CD4-positive, alpha-beta memory T cell (primary cell): ENCODE measurements at regions not wholly inside any gene's neighbourhood (a gene's known extent, or its start where the extent isn't known, plus 50 kb on each side); places are given as distances from the start of the nearest gene placed in this dataset.

Source experiments
- CTCF ChIA-PET: fragments of 350-600 bp; sonication (Branson Sonifier 250); formaldehyde crosslinking; loops from one replicate; lab custom pipeline; 2021; ENCODE audit warnings: inconsistent platforms; ENCODE audit not compliant: partially characterized antibody; lab: Charles Lee
- POLR2A ChIA-PET: fragments of 350-600 bp; sonication (Branson Sonifier 250); formaldehyde crosslinking; loops from one replicate; lab custom pipeline; 2021; ENCODE audit not compliant: partially characterized antibody; lab: Charles Lee
- DNase-seq, 5 donors: peaks; one replicate each; pipeline versions ENCODE4 v3.0.0 to v3.0.0-alpha.2; 2020 to 2022; ENCODE audit warnings: mixed read lengths in 1 of 5
- H3K27ac ChIP-seq: one replicate; pipeline ENCODE4 v1.7.0; 2013; ENCODE audit warnings: low read depth, low read length
- H3K27me3 ChIP-seq: 2 replicates; pipeline ENCODE4 v1.7.0; 2013; ENCODE audit warnings: mild to moderate bottlenecking, low read length, moderate library complexity; ENCODE audit not compliant: insufficient read depth
- H3K36me3 ChIP-seq: 2 replicates; pipeline ENCODE4 v1.7.0; 2013; ENCODE audit warnings: mild to moderate bottlenecking, low read length, moderate library complexity; ENCODE audit not compliant: insufficient read depth
- H3K4me1 ChIP-seq: 2 replicates; pipeline ENCODE4 v1.7.0; 2013; ENCODE audit warnings: mild to moderate bottlenecking, low read length, moderate library complexity; ENCODE audit not compliant: insufficient read depth
- H3K4me3 ChIP-seq, 2 donors: one replicate each; pipeline ENCODE4 v1.7.0; 2013; ENCODE audit warnings: low read length in 2 of 2, mild to moderate bottlenecking in 1 of 2
- H3K9me3 ChIP-seq, 2 donors: one replicate each; pipeline ENCODE4 v1.7.0; 2013; ENCODE audit warnings: low read length in 2 of 2, control low read depth in 1 of 2; ENCODE audit not compliant: control insufficient read depth in 1 of 2
- H3K27ac Mint-ChIP-seq, 7 donors: one replicate each; pipeline ENCODE4 v1.8.0; 2020 to 2021; ENCODE audit warnings: mixed read lengths in 7 of 7, mild to moderate bottlenecking in 6 of 7, inconsistent platforms in 3 of 7, moderate library complexity in 3 of 7
- H3K27me3 Mint-ChIP-seq, 2 donors: one replicate each; pipeline ENCODE4 v1.8.0; 2020 to 2021; ENCODE audit warnings: mixed read lengths in 2 of 2
- H3K36me3 Mint-ChIP-seq, 2 donors: one replicate each; pipeline ENCODE4 v1.8.0; 2020 to 2021; ENCODE audit warnings: mixed read lengths in 2 of 2, inconsistent platforms in 1 of 2, mild to moderate bottlenecking in 1 of 2
- H3K4me1 Mint-ChIP-seq, 4 donors: one replicate each; pipeline ENCODE4 v1.8.0; 2020 to 2021; ENCODE audit warnings: mixed read lengths in 4 of 4, mild to moderate bottlenecking in 1 of 4
- H3K4me3 Mint-ChIP-seq, 8 donors: one replicate each; pipeline ENCODE4 v1.8.0; 2020 to 2021; ENCODE audit warnings: mixed read lengths in 8 of 8, mild to moderate bottlenecking in 7 of 8, moderate library complexity in 6 of 8, inconsistent platforms in 3 of 8
- H3K9me3 Mint-ChIP-seq, 8 donors: one replicate each; pipeline ENCODE4 v1.8.0; 2020 to 2021; ENCODE audit warnings: mixed read lengths in 8 of 8, mild to moderate bottlenecking in 5 of 8, inconsistent platforms in 3 of 8, moderate library complexity in 1 of 8
- intact Hi-C: fragments of 100-400 bp; cut with micrococcal nuclease; formaldehyde crosslinking; loops from one replicate; pipeline ENCODE4 v1.15.1; 2023

GRCh38 chr7:42736931-42737330 is 174.9 kb downstream of the C7orf25 start:
- intact Hi-C loops = no loop called here
- H3K4me3 ChIP-seq = no peak overlapping the region
- no peak overlapping the region for H3K27ac Mint-ChIP-seq
- H3K27me3 Mint-ChIP-seq = peaks cover 0 to 4% of the 10 kb centered on the region in 2 donors
- ChIA-PET CTCF (no interaction called here), POLR2A (no interaction called here)
- H3K4me1 ChIP-seq = no peaks in the 10 kb centered on the region
- DNase-seq = no peak
- no peaks in the 10 kb centered on the region for H3K4me1 Mint-ChIP-seq
- H3K36me3 ChIP-seq = no peaks in the 10 kb centered on the region
- H3K9me3 Mint-ChIP-seq = peaks cover 0 to 9% (median under 1%) of the 10 kb centered on the region in 8 donors
- H3K27me3 ChIP-seq = no peaks in the 10 kb centered on the region
- H3K27ac ChIP-seq = no peak overlapping the region
- no peaks in the 10 kb centered on the region for H3K36me3 Mint-ChIP-seq
- H3K9me3 ChIP-seq = no peaks in the 10 kb centered on the region
- no peak overlapping the region for H3K4me3 Mint-ChIP-seq

DNA sequence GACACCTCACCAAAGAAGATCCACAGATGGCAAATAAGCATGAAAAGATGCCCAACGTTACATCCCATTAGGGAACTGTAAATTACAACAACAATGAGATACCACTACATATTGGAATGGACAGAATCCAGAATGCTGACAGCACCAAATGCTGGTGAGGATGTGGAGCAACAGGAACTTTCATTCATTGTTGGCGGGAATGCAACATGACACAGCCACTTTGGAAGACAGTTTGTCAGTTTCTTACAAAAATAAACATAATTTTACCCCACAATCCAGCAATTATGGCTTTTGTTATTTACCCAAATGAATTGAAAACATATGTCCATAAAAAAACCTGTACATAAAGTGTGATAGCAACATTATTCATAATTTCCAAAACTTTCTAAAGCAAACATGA is 176.8 kb downstream of the C7orf25 start:
- no peak for DNase-seq
- Mint-ChIP-seq H3K36me3 (no peaks in the 10 kb centered on the region), H3K9me3 (peaks cover 0 to 9% (median under 1%) of the 10 kb centered on the region in 8 donors), H3K4me3 (no peak overlapping the region), H3K27ac (peak overlapping the region in 1 of 7 donors; percentile 7), H3K4me1 (no peaks in the 10 kb centered on the region), H3K27me3 (peaks cover 0 to 4% of the 10 kb centered on the region in 2 donors)
- H3K9me3 ChIP-seq = no peaks in the 10 kb centered on the region
- POLR2A ChIA-PET = no interaction called here
- H3K27ac ChIP-seq = no peak overlapping the region
- H3K27me3 ChIP-seq = no peaks in the 10 kb centered on the region
- CTCF ChIA-PET = no interaction called here
- no peaks in the 10 kb centered on the region for H3K36me3 ChIP-seq
- no peak overlapping the region for H3K4me3 ChIP-seq
- intact Hi-C loops = no loop called here
- H3K4me1 ChIP-seq = no peaks in the 10 kb centered on the region

DNA sequence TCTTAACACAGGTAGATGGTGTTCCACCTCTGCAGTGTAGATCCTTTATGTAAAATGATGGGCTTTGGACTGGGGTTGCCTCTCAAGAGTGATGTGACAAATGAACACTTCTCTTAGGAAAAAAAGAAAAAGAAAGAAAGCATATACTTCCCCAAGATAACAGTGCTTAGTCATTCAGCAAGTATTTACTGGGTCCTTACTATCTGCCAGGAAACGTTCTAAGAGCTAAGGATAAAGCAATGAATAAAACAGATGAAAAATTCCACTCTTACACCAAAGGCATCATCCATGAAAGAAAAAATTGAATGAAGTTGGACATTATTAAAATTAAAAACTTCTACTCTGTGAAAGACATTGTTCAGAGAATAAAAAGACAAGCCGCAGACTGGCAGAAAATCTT is 177.3 kb downstream of the C7orf25 start:
- DNase-seq = no peak
- Histone ChIP-seq H3K27me3 (no peaks in the 10 kb centered on the region), H3K4me1 (no peaks in the 10 kb centered on the region), H3K9me3 (no peaks in the 10 kb centered on the region), H3K36me3 (no peaks in the 10 kb centered on the region), H3K4me3 (no peak overlapping the region), H3K27ac (no peak overlapping the region)
- peaks cover 0 to 4% of the 10 kb centered on the region in 2 donors for H3K27me3 Mint-ChIP-seq
- H3K4me3 Mint-ChIP-seq = no peak overlapping the region
- H3K36me3 Mint-ChIP-seq = no peaks in the 10 kb centered on the region
- POLR2A ChIA-PET = no interaction called here
- H3K4me1 Mint-ChIP-seq = no peaks in the 10 kb centered on the region
- intact Hi-C loops = no loop called here
- no peak overlapping the region for H3K27ac Mint-ChIP-seq
- CTCF ChIA-PET = no interaction called here
- H3K9me3 Mint-ChIP-seq = peaks cover 0 to 9% (median under 1%) of the 10 kb centered on the region in 8 donors

DNA sequence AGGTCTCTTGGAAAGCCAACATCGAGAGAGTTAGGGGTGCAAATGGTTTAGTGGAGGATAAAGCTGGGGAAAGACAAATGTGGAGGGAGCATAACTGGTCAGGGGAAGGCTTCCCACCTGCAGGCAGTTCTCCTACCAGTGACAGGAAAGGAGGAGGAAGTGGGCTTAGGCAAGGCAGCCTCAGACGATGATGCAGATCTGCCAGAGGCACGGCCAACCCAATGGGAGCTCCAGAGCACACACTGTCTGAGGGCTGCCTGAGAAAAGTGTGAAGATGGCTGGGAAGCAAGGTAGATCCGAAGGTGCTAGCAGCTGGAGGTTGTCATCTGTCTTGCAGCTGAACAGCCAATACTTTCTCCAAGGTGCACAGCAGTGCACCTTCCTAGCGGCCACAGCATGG is 178.8 kb downstream of the C7orf25 start:
- H3K36me3 Mint-ChIP-seq = no peaks in the 10 kb centered on the region
- CTCF ChIA-PET = no interaction called here
- H3K9me3 Mint-ChIP-seq = peaks cover 0 to 5% (median under 1%) of the 10 kb centered on the region in 8 donors

DNA sequence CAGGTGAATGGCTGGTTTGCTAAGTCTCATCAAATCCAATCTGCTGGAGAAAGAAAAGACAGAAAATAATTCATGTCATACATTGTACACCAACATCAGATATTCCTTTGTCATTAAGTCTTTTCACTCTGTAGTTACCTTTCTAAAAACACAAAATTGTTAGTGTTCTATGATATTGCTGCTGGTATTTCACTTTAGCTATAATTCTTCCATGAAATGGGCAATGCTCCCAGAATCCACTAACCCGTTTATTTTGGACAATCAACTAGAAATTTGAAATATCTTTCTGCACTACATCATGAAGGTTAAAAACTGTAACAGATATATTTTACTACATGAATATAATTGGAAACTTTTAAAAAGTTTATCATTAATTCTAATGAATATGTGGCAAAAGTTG is 181.3 kb downstream of the C7orf25 start:
- ChIA-PET POLR2A (no interaction called here), CTCF (no interaction called here)
- Mint-ChIP-seq H3K9me3 (peaks cover 0 to 2% (median 0%) of the 10 kb centered on the region in 8 donors), H3K4me1 (no peaks in the 10 kb centered on the region), H3K4me3 (no peak overlapping the region), H3K36me3 (no peaks in the 10 kb centered on the region), H3K27me3 (no peaks in the 10 kb centered on the region), H3K27ac (no peak overlapping the region)
- no peaks in the 10 kb centered on the region for H3K27me3 ChIP-seq
- no peak overlapping the region for H3K27ac ChIP-seq
- H3K36me3 ChIP-seq = no peaks in the 10 kb centered on the region
- H3K4me3 ChIP-seq = no peak overlapping the region
- no peaks in the 10 kb centered on the region for H3K4me1 ChIP-seq
- no peaks in the 10 kb centered on the region for H3K9me3 ChIP-seq
- intact Hi-C loops = no loop called here
- DNase-seq = no peak

More for the DNA sequence above, 178.8 kb downstream of the C7orf25 start:
- Histone ChIP-seq H3K27ac (no peak overlapping the region), H3K36me3 (no peaks in the 10 kb centered on the region), H3K27me3 (no peaks in the 10 kb centered on the region), H3K4me3 (no peak overlapping the region), H3K9me3 (no peaks in the 10 kb centered on the region), H3K4me1 (no peaks in the 10 kb centered on the region)
- Mint-ChIP-seq H3K27me3 (peaks cover 0 to 4% of the 10 kb centered on the region in 2 donors), H3K4me3 (no peak overlapping the region), H3K27ac (no peak overlapping the region), H3K4me1 (no peaks in the 10 kb centered on the region)
- no peak for DNase-seq
- POLR2A ChIA-PET = no interaction called here
- intact Hi-C loops = no loop called here

- Histone ChIP-seq H3K27me3 (no peaks in the 10 kb centered on the region), H3K4me1 (no peaks in the 10 kb centered on the region), H3K36me3 (no peaks in the 10 kb centered on the region), H3K4me3 (no peak overlapping the region), H3K27ac (no peak overlapping the region), H3K9me3 (no peaks in the 10 kb centered on the region)
- H3K4me3 Mint-ChIP-seq = no peak overlapping the region
- H3K4me1 Mint-ChIP-seq = no peaks in the 10 kb centered on the region
- H3K36me3 Mint-ChIP-seq = no peaks in the 10 kb centered on the region
- intact Hi-C loops = no loop called here
- ChIA-PET CTCF (no interaction called here), POLR2A (no interaction called here)
- H3K27me3 Mint-ChIP-seq = peaks cover 0 to 2% of the 10 kb centered on the region in 2 donors
- DNase-seq = no peak
- no peak overlapping the region for H3K27ac Mint-ChIP-seq
- no peaks in the 10 kb centered on the region for H3K9me3 Mint-ChIP-seq
Observed at GRCh38 chr7:42729053-42729765, 182.7 kb downstream of the C7orf25 start.

GRCh38 chr7:42727451-42727850 is 184.4 kb downstream of the C7orf25 start:
- Histone ChIP-seq H3K36me3 (no peaks in the 10 kb centered on the region), H3K27me3 (no peaks in the 10 kb centered on the region), H3K27ac (no peak overlapping the region), H3K4me1 (no peaks in the 10 kb centered on the region), H3K4me3 (no peak overlapping the region), H3K9me3 (no peaks in the 10 kb centered on the region)
- Mint-ChIP-seq H3K27me3 (peaks cover 0 to 2% of the 10 kb centered on the region in 2 donors), H3K4me1 (no peaks in the 10 kb centered on the region), H3K4me3 (no peak overlapping the region), H3K36me3 (no peaks in the 10 kb centered on the region), H3K9me3 (no peaks in the 10 kb centered on the region), H3K27ac (no peak overlapping the region)
- POLR2A ChIA-PET = no interaction called here
- CTCF ChIA-PET = no interaction called here
- no peak for DNase-seq
- intact Hi-C loops = no loop called here
